Stimulated activated naive CD8-positive, alpha-beta T cell treated with anti-CD3 and anti-CD28 coated beads, Interleukin-15, Interleukin-2, amounts not matched to agents 100 ng/mL and 50 ng/mL, for 24 hours (primary cell): ENCODE measurements at regions not wholly inside any gene's neighbourhood (a gene's known extent, or its start where the extent isn't known, plus 50 kb on each side); places are given as distances from the start of the nearest gene placed in this dataset.

Experiments
- H3K27ac Mint-ChIP-seq: one replicate; pipeline ENCODE4 v1.8.0; 2021; ENCODE audit warnings: mild to moderate bottlenecking, mixed read lengths
- H3K27me3 Mint-ChIP-seq: one replicate; pipeline ENCODE4 v1.8.0; 2021; ENCODE audit warnings: mixed read lengths
- H3K36me3 Mint-ChIP-seq: one replicate; pipeline ENCODE4 v1.8.0; 2021; ENCODE audit warnings: low read depth, mixed read lengths
- H3K4me1 Mint-ChIP-seq: one replicate; pipeline ENCODE4 v1.8.0; 2021; ENCODE audit warnings: low read depth, mixed read lengths
- H3K4me3 Mint-ChIP-seq: one replicate; pipeline ENCODE4 v1.8.0; 2021; ENCODE audit warnings: mild to moderate bottlenecking, mixed read lengths
- H3K9me3 Mint-ChIP-seq: one replicate; pipeline ENCODE4 v1.8.0; 2021; ENCODE audit warnings: mixed read lengths

DNA sequence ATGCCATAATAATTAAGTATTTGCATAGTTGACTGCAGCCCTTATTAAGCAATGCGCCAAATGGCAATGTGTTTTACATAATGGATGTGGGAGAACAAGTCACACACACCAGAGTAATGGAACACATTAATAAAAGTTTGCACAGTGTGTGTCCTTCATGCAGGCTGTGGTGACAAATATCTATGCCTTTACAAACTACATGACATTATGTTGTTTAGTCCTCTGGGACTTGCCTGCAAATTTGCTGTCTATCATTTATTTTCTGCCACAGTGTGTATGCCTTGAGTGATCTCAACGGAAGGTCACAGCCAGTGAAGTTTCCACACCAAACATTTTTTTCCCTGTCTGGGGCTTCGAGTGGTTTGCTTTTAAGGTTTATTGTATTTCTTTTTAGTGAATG is 175.2 kb upstream of the TMEFF2 start:
- no peaks in the 10 kb centered on the region for H3K36me3 Mint-ChIP-seq
- no peaks in the 10 kb centered on the region for H3K9me3 Mint-ChIP-seq
- H3K4me3 Mint-ChIP-seq = no peak overlapping the region
- no peak overlapping the region for H3K27ac Mint-ChIP-seq
- H3K27me3 Mint-ChIP-seq = no peaks in the 10 kb centered on the region
- H3K4me1 Mint-ChIP-seq = no peaks in the 10 kb centered on the region

DNA sequence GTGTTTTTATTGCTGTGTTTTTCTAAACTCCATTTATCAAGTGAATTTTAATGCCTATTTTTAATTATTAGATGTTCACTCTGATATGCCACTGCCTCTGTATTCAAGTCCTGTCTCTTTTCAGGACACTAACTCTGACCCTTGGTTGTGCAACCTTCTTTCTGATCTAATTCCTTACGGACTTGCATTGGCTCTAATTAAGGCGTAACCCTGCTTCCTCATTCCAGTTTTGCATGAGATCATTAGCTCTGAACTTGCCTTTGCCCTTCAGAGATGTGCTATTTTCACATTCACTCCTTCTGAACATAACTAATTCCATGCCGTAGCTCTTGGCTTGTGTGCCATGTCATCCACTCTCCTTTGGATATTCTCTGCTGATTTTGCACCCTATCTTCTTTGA is 162.5 kb upstream of the TMEFF2 start:
- no peak overlapping the region for H3K4me3 Mint-ChIP-seq
- no peaks in the 10 kb centered on the region for H3K27me3 Mint-ChIP-seq
- peaks cover 22% of the 10 kb centered on the region for H3K9me3 Mint-ChIP-seq

DNA sequence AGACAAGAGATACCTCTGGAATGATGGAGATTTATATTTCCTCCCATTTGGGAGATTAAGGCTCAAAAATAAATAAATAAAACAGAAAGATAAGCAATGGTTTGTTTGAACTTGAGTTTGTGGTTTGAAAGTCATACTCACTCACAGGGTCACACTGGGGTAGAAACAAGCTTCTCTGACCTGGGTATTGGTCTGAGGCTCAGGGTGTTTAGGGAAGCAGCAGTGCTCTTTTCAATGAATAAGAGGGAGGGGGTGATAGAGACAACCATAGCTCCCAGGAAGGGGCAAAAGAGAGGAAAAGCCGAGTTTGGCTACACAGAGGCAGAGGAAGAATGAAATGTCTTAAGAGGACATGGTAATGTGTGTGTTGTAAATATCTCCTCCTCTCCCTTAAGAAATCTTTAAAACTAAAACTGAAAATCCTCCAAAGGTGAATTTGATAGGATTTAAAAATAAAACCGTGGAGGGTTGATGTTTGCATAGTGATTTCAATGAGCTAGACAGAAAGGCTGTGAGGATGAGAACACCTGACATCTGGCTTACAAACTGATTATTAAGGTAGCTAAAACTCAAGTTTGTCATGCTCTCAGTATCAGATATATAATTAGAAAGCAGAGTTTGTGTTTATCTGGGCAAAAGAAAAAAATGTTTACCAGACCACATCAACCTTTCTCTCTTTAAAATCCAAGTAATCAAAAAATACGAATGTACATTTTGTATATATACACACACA is 159.9 kb upstream of the TMEFF2 start:
- no peaks in the 10 kb centered on the region for H3K36me3 Mint-ChIP-seq
- H3K27ac Mint-ChIP-seq = no peak overlapping the region
- H3K27me3 Mint-ChIP-seq = no peaks in the 10 kb centered on the region
- H3K9me3 Mint-ChIP-seq = peaks cover 13% of the 10 kb centered on the region
- no peaks in the 10 kb centered on the region for H3K4me1 Mint-ChIP-seq
- H3K4me3 Mint-ChIP-seq = no peak overlapping the region

More for the DNA sequence above, 162.5 kb upstream of the TMEFF2 start:
- Mint-ChIP-seq H3K4me1 (no peaks in the 10 kb centered on the region), H3K36me3 (no peaks in the 10 kb centered on the region), H3K27ac (no peak overlapping the region)

DNA sequence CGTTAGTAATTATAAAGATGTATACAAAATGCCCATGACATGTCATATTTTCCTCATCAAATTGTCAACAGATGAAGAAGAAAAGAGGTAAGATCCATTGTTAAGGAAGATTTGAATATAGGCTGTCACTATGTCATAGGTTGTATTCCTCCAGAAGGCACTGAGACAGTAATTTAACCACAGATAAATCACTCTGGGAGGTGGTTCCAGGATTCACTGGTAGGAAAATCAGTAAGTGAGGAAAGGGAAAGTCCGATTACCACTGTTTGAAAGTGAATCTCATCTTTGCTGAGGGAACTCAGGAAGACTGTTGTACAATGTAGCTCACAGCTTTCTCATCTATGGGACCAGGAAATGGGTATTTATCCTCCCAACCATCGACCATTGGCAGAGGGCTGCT is 152.8 kb upstream of the TMEFF2 start:
- H3K9me3 Mint-ChIP-seq = peaks cover 4% of the 10 kb centered on the region
- no peaks in the 10 kb centered on the region for H3K4me1 Mint-ChIP-seq
- H3K27me3 Mint-ChIP-seq = no peaks in the 10 kb centered on the region
- H3K27ac Mint-ChIP-seq = no peak overlapping the region
- H3K4me3 Mint-ChIP-seq = no peak overlapping the region
- H3K36me3 Mint-ChIP-seq = no peaks in the 10 kb centered on the region

GRCh38 chr2:192345287-192345686 is 150.6 kb upstream of the TMEFF2 start:
- Mint-ChIP-seq H3K36me3 (no peaks in the 10 kb centered on the region), H3K27ac (no peak overlapping the region), H3K4me3 (no peak overlapping the region), H3K4me1 (no peaks in the 10 kb centered on the region), H3K9me3 (peaks cover 4% of the 10 kb centered on the region), H3K27me3 (no peaks in the 10 kb centered on the region)

DNA sequence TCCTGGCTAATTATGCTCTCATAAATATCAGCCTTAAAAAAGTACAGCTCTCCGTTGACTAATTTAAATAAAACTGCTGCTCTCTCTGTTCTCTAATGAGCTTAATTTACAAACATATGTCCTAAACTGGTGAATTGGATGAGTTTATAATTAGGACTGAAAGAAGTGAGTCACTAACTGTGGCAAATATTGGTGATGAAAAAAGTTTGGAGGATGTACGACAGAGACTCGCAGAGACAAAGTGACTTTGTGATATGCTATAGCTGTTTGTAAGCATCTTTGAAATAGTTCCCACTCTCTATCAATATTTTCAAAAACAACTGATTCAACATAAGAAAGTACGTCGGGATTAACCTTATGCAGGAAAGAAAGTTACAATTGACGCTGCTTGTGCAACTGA is 138.9 kb upstream of the TMEFF2 start:
- Mint-ChIP-seq H3K36me3 (no peaks in the 10 kb centered on the region), H3K4me3 (no peak overlapping the region), H3K27me3 (no peaks in the 10 kb centered on the region), H3K27ac (no peak overlapping the region), H3K9me3 (no peaks in the 10 kb centered on the region), H3K4me1 (no peaks in the 10 kb centered on the region)

GRCh38 chr2:192328297-192328696 is 133.6 kb upstream of the TMEFF2 start:
- no peaks in the 10 kb centered on the region for H3K36me3 Mint-ChIP-seq
- no peaks in the 10 kb centered on the region for H3K9me3 Mint-ChIP-seq
- no peaks in the 10 kb centered on the region for H3K4me1 Mint-ChIP-seq
- no peak overlapping the region for H3K27ac Mint-ChIP-seq
- H3K27me3 Mint-ChIP-seq = no peaks in the 10 kb centered on the region
- no peak overlapping the region for H3K4me3 Mint-ChIP-seq

GRCh38 chr2:192327576-192327975 is 132.8 kb upstream of the TMEFF2 start:
- Mint-ChIP-seq H3K27ac (no peak overlapping the region), H3K4me3 (no peak overlapping the region)

DNA sequence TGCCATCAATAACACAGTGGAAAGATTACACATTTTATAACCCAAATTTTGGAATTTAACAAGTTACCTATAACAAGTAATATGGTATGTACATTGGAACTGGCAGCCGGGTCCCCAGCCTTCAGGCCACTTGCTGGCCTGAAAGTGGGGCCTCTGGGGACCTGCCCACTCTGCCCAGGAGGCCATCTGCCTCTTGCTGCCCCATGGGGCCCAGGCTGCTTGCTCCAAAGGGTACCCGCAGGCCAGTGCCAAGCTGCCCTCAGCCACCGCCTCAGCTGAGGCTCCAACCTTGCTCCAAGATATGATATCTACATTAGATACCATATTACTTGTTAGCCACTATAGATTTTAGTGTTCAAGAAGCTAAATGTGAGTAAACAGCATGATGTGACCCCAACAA is 120.8 kb upstream of the TMEFF2 start:
- Mint-ChIP-seq H3K36me3 (no peaks in the 10 kb centered on the region), H3K9me3 (peaks cover 7% of the 10 kb centered on the region), H3K4me3 (no peak overlapping the region), H3K27me3 (no peaks in the 10 kb centered on the region), H3K27ac (no peak overlapping the region), H3K4me1 (no peaks in the 10 kb centered on the region)

More at GRCh38 chr2:192327576-192327975, 132.8 kb upstream of the TMEFF2 start:
- no peaks in the 10 kb centered on the region for H3K9me3 Mint-ChIP-seq
- no peaks in the 10 kb centered on the region for H3K4me1 Mint-ChIP-seq
- H3K27me3 Mint-ChIP-seq = no peaks in the 10 kb centered on the region
- H3K36me3 Mint-ChIP-seq = no peaks in the 10 kb centered on the region

GRCh38 chr2:192314800-192315481 is 120.2 kb upstream of the TMEFF2 start:
- H3K4me1 Mint-ChIP-seq = no peaks in the 10 kb centered on the region
- H3K27me3 Mint-ChIP-seq = no peaks in the 10 kb centered on the region
- no peak overlapping the region for H3K27ac Mint-ChIP-seq
- peaks cover 7% of the 10 kb centered on the region for H3K9me3 Mint-ChIP-seq
- H3K4me3 Mint-ChIP-seq = no peak overlapping the region
- H3K36me3 Mint-ChIP-seq = no peaks in the 10 kb centered on the region

- no peak overlapping the region for H3K27ac Mint-ChIP-seq
- H3K27me3 Mint-ChIP-seq = no peaks in the 10 kb centered on the region
- no peak overlapping the region for H3K4me3 Mint-ChIP-seq
- H3K36me3 Mint-ChIP-seq = no peaks in the 10 kb centered on the region
- H3K9me3 Mint-ChIP-seq = peaks cover 7% of the 10 kb centered on the region
- H3K4me1 Mint-ChIP-seq = no peaks in the 10 kb centered on the region
Measured at GRCh38 chr2:192313773-192314172, 119.0 kb upstream of the TMEFF2 start.

GRCh38 chr2:192311701-192312460 is 117.1 kb upstream of the TMEFF2 start:
- no peaks in the 10 kb centered on the region for H3K4me1 Mint-ChIP-seq
- H3K27ac Mint-ChIP-seq = no peak overlapping the region
- no peak overlapping the region for H3K4me3 Mint-ChIP-seq
- no peaks in the 10 kb centered on the region for H3K36me3 Mint-ChIP-seq
- H3K27me3 Mint-ChIP-seq = no peaks in the 10 kb centered on the region
- peaks cover 3% of the 10 kb centered on the region for H3K9me3 Mint-ChIP-seq

DNA sequence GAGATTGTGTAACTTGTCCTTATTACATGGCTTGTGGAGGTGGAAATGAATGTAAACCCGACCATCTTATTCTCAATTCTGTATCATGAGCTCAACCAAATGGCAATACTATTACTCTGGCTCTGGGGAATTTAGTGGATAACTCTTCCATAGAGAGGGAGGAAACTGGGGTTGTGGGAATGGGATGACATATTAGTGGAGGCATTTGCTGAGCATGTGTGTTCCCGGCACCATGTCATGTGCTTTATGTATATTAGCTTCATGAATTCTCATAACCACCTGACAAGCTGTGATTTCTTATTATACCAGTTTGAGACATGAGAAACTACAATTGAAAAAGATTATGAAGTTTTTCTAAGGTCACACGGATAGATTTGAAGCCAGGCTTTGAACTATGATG is 112.8 kb upstream of the TMEFF2 start:
- peaks cover 3% of the 10 kb centered on the region for H3K9me3 Mint-ChIP-seq
- no peak overlapping the region for H3K4me3 Mint-ChIP-seq
- H3K4me1 Mint-ChIP-seq = no peaks in the 10 kb centered on the region
- no peaks in the 10 kb centered on the region for H3K36me3 Mint-ChIP-seq
- H3K27me3 Mint-ChIP-seq = no peaks in the 10 kb centered on the region
- no peak overlapping the region for H3K27ac Mint-ChIP-seq

DNA sequence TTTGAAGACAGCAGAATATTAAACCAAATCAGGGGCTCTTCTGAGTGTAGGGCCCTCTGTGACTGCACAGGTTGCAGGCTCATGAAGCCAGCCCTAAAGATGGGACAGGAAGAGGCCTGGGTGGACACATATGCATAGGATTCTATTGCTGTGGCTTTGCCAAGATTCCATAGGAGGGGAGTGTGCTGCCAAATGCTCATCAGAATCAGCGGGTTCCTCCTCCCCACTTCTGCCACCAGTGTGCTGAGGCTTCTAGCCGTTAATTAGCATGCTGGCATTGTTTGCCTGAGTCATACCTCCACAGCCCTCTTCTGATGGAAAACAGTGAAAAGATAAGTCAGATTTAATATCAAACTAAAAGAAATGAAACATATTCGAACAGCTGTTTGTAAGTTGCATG is 103.9 kb upstream of the TMEFF2 start:
- Mint-ChIP-seq H3K4me1 (no peaks in the 10 kb centered on the region), H3K36me3 (no peaks in the 10 kb centered on the region), H3K4me3 (no peak overlapping the region), H3K27me3 (no peaks in the 10 kb centered on the region), H3K27ac (no peak overlapping the region), H3K9me3 (no peaks in the 10 kb centered on the region)

- no peaks in the 10 kb centered on the region for H3K36me3 Mint-ChIP-seq
- no peaks in the 10 kb centered on the region for H3K4me1 Mint-ChIP-seq
Measured at GRCh38 chr2:192292478-192292877, 97.7 kb upstream of the TMEFF2 start.

More at GRCh38 chr2:192292478-192292877, 97.7 kb upstream of the TMEFF2 start:
- no peaks in the 10 kb centered on the region for H3K9me3 Mint-ChIP-seq
- H3K4me3 Mint-ChIP-seq = no peak overlapping the region
- peaks cover 4% of the 10 kb centered on the region for H3K27me3 Mint-ChIP-seq
- H3K27ac Mint-ChIP-seq = no peak overlapping the region
